ENCODE measurements at regions not wholly inside any gene's neighbourhood (a gene's known extent, or its start where the extent isn't known, plus 50 kb on each side); places are given as distances from the start of the nearest gene placed in this dataset.

DNA sequence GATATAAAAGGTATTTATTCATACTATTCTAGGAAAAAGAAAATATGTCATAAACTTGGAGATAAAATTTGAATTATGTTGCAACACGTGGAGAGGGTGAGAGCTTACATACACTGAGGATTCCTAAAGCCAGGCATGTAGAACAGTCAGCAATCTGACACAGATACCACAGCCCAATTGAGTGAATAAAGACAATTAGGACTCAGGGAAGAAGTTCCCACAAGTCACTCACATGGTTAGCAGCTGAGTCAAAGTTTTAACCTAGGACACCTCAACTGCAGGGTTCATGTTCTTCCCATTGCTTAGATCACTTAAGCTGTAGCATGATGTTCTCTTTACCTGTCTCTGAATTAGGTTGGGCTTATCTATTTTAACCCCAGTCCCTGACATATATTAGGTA, 189.5 kb downstream of the CMPK2 start:
- CTCF ChIA-PET = no interaction called here
- no peaks in the 10 kb centered on the region for H3K4me1 Mint-ChIP-seq (ENCODE audit: low read depth)
- POLR2A ChIA-PET = no interaction called here
- H3K27me3 Mint-ChIP-seq (ENCODE audit: low read depth) = peaks cover 1% of the 10 kb centered on the region
- ATAC-seq (no peak), DNase-seq (no peak)
- H3K9me3 Mint-ChIP-seq (ENCODE audit: insufficient read depth) = no peaks in the 10 kb centered on the region
- H3K27ac Mint-ChIP-seq = no peak overlapping the region
- H3K4me3 Mint-ChIP-seq = no peak overlapping the region
- no peaks in the 10 kb centered on the region for H3K36me3 Mint-ChIP-seq (ENCODE audit: low read depth)

DNA sequence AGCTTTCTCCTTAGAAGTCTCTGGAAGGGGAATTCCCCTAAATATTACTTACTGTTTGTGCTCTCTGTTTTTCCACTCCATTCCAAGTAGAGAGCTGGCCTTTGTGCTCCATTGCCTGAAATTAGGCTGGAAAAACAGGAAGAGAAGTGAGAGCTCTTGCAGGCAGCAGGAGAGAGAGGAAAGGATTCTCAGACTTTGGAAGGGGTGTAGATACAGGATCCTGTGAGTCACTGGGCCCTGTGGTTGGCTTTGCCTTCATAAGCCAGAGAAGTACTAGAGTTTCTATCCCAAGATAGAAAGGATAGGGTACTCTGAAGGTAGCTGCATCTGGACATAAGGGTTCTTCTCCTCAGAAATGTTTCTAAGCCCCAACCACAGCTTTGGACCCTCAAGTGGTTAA, 188.9 kb downstream of the CMPK2 start:
- Mint-ChIP-seq H3K4me1 (ENCODE audit: low read depth) (no peaks in the 10 kb centered on the region), H3K9me3 (ENCODE audit: insufficient read depth) (no peaks in the 10 kb centered on the region), H3K27ac (no peak overlapping the region), H3K36me3 (ENCODE audit: low read depth) (no peaks in the 10 kb centered on the region), H3K4me3 (no peak overlapping the region), H3K27me3 (ENCODE audit: low read depth) (peaks cover 1% of the 10 kb centered on the region)
- ChIA-PET POLR2A (no interaction called here), CTCF (no interaction called here)
- no peak for DNase-seq
- no peak for ATAC-seq

DNA sequence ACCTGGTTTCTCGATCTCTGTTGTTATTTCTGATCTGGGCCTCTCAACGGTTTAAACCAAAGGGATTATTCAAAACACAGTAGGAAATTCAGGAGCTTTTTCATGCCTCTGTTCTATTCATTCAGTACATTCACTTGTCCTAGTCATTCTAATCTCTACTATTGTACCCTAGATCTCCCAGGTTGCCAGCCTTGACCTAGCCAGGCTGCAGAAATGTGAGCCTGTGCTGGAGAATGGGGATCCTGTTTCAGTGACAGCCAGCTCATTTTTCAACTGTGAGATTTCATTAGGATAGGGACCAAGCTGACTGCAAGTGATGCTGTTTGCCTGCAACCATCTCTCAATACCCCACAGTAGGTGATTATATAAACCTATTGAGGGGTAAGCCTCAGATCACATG, 186.2 kb downstream of the CMPK2 start:
- ATAC-seq (no peak), DNase-seq (no peak)
- Mint-ChIP-seq H3K4me3 (no peak overlapping the region), H3K9me3 (ENCODE audit: insufficient read depth) (no peaks in the 10 kb centered on the region), H3K27me3 (ENCODE audit: low read depth) (peaks cover 1% of the 10 kb centered on the region), H3K27ac (no peak overlapping the region), H3K36me3 (ENCODE audit: low read depth) (no peaks in the 10 kb centered on the region), H3K4me1 (ENCODE audit: low read depth) (no peaks in the 10 kb centered on the region)
- CTCF ChIA-PET = no interaction called here
- POLR2A ChIA-PET = no interaction called here

DNA sequence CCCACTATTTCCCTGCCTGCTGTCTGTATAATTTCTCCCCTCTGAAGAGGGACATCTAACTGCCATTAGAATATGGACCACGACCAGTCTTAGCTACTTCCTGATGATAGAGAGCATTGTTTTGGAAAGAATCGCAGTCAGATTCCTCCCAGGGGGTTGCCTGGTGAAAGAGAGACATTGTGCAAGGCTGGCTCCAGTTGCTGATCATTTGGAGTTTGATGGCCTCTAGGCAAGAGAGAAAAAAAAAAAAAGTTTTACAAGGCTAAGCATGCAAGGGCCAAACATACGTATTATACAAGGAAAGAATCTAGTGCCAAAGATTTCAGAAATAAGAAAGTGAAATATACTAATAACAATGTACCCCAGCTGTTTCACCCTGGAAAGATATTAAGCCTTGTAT, 182.2 kb downstream of the CMPK2 start:
- DNase-seq (no peak), ATAC-seq (no peak)
- Mint-ChIP-seq H3K27ac (no peak overlapping the region), H3K4me3 (no peak overlapping the region), H3K9me3 (ENCODE audit: insufficient read depth) (no peaks in the 10 kb centered on the region), H3K36me3 (ENCODE audit: low read depth) (no peaks in the 10 kb centered on the region), H3K27me3 (ENCODE audit: low read depth) (peaks cover 1% of the 10 kb centered on the region), H3K4me1 (ENCODE audit: low read depth) (no peaks in the 10 kb centered on the region)
- ChIA-PET POLR2A (no interaction called here), CTCF (no interaction called here)

DNA sequence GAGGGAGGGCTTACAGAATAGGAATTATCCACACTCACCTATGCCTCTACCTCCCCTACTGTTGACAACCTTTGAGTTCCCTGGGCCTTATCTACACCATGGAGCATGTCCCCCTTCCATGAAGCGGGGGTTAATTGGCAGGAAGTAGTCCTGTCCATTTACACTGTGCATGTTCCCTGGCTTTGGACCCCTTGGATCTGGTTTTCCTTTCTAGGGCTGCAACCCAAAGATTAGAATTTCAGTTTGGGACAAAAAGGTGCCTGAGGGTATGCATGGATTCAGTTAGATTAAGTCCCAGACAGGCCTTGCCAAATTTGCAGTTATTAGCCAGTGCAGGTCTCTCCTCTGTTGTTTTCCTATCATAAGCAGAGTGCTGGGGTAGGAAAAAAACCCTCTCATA, 180.3 kb downstream of the CMPK2 start:
- no peaks in the 10 kb centered on the region for H3K9me3 Mint-ChIP-seq (ENCODE audit: insufficient read depth)
- no peak for DNase-seq
- ChIA-PET CTCF (no interaction called here), POLR2A (no interaction called here)
- H3K4me1 Mint-ChIP-seq (ENCODE audit: low read depth) = no peaks in the 10 kb centered on the region
- H3K36me3 Mint-ChIP-seq (ENCODE audit: low read depth) = no peaks in the 10 kb centered on the region
- no peak overlapping the region for H3K4me3 Mint-ChIP-seq
- no peak for ATAC-seq
- H3K27ac Mint-ChIP-seq = no peak overlapping the region
- H3K27me3 Mint-ChIP-seq (ENCODE audit: low read depth) = peaks cover 1% of the 10 kb centered on the region

DNA sequence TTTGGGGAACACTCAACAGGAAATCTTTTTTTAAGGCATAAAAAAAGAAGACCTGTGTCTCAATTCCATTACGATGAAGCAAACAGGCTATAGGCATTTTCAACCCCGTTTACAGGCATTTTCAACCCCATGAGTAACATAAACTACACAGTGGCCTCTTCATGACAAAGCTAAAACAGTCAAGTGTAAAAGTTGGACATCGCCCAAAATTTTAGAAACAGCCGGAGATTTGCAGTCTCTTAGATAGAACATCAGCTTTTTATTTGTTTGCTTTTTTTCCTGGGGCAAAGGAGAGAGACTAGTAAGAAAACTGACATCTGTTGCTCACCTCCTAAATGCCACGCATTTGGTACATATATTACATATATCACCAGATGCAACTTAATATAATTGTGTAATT, 173.7 kb downstream of the CMPK2 start:
- Mint-ChIP-seq H3K4me1 (ENCODE audit: low read depth) (no peaks in the 10 kb centered on the region), H3K27me3 (ENCODE audit: low read depth) (no peaks in the 10 kb centered on the region), H3K9me3 (ENCODE audit: insufficient read depth) (no peaks in the 10 kb centered on the region), H3K27ac (no peak overlapping the region), H3K36me3 (ENCODE audit: low read depth) (no peaks in the 10 kb centered on the region), H3K4me3 (no peak overlapping the region)
- ATAC-seq (no peak), DNase-seq (no peak)
- POLR2A ChIA-PET = no interaction called here
- CTCF ChIA-PET = no interaction called here

DNA sequence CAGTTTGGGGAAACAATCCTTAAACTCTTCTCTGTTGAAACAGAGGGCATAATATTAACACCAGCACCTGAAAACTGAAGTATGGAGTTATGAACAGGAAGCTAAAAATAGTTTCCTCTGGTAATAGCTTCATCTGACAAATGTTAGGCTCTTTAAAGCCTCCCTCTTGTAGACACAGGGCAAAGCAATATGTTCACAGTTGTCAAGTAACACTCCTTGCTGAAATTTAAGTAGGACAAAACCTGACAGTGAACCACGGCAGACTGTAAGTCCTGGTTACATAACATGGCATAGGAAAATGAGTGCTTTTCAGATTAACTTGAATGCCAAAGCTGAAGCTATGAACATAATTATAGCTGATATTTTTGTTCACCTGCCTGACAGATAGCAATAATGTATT, 172.9 kb downstream of the CMPK2 start:
- no peaks in the 10 kb centered on the region for H3K4me1 Mint-ChIP-seq (ENCODE audit: low read depth)
- DNase-seq (no peak), ATAC-seq (no peak)
- no peak overlapping the region for H3K4me3 Mint-ChIP-seq
- CTCF ChIA-PET = no interaction called here
- no peaks in the 10 kb centered on the region for H3K27me3 Mint-ChIP-seq (ENCODE audit: low read depth)
- no peaks in the 10 kb centered on the region for H3K9me3 Mint-ChIP-seq (ENCODE audit: insufficient read depth)
- POLR2A ChIA-PET = no interaction called here
- no peak overlapping the region for H3K27ac Mint-ChIP-seq
- H3K36me3 Mint-ChIP-seq (ENCODE audit: low read depth) = no peaks in the 10 kb centered on the region

DNA sequence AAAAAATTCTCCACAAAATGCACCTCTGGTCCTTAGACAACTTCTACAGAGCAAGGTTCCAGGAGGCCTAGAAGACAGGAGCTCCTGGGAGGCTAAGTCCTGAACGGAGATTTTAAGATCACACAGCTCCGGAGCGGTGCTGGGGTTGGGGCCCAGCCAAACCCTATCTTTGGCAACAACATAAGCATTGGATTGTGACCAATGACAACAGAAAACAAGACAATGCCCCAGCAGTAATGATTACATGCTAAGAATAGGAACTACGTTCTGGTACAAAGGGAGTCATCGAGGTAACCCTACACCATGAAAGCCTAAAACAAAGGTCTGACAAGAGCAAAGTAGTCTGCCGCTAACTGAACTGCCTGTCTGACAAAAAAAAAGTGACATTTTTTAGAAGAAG, 171.2 kb downstream of the CMPK2 start:
- POLR2A ChIA-PET = no interaction called here
- Mint-ChIP-seq H3K4me1 (ENCODE audit: low read depth) (no peaks in the 10 kb centered on the region), H3K9me3 (ENCODE audit: insufficient read depth) (no peaks in the 10 kb centered on the region), H3K27ac (no peak overlapping the region), H3K4me3 (no peak overlapping the region), H3K36me3 (ENCODE audit: low read depth) (no peaks in the 10 kb centered on the region), H3K27me3 (ENCODE audit: low read depth) (no peaks in the 10 kb centered on the region)
- CTCF ChIA-PET = no interaction called here
- ATAC-seq (no peak), DNase-seq (no peak)

DNA sequence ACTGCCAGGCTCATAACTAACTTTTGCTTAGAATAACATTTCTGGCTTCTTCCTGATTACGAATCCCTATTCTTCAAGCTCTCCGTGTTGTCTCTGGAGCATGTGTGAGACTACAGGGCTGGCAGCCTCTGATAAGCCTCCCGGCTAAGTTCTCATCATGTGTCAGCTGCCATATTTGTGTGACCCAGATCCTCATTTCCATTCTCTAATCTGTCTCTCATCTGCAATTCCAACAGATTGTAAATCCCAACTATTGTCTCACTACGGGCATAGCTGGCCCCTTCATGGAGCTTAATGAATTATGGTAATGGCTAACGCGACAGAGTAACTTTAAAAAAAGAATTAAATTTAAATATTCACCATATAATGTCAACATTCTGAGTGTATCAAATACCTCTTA, 165.4 kb downstream of the CMPK2 start:
- CTCF ChIA-PET = no interaction called here

DNA sequence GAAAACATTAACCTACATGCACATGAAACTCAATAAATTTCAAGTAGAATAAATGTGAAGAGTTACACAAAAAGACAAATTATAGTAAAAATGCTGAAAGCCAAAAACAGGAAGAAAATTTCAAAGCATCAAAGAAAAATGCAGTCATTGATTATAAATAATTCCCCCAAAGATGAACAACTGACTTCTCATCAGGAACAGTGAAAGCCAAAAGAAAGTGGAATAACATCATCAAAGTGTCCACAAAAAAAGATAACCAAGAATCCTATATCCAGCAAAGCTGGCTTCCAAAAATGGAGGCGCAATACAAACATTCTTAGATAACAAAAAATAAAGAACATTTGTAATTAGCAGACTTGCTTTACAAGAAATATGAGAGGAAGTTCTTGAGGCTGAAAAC, 161.6 kb downstream of the CMPK2 start:
- H3K36me3 Mint-ChIP-seq (ENCODE audit: low read depth) = no peaks in the 10 kb centered on the region
- POLR2A ChIA-PET = no interaction called here
- DNase-seq (no peak), ATAC-seq (no peak)
- H3K27ac Mint-ChIP-seq = no peak overlapping the region
- no peak overlapping the region for H3K4me3 Mint-ChIP-seq
- CTCF ChIA-PET = no interaction called here
- H3K27me3 Mint-ChIP-seq (ENCODE audit: low read depth) = peaks cover 3% of the 10 kb centered on the region
- no peaks in the 10 kb centered on the region for H3K4me1 Mint-ChIP-seq (ENCODE audit: low read depth)
- H3K9me3 Mint-ChIP-seq (ENCODE audit: insufficient read depth) = peaks cover 8% of the 10 kb centered on the region

More for the DNA sequence above, 165.4 kb downstream of the CMPK2 start:
- Mint-ChIP-seq H3K27me3 (ENCODE audit: low read depth) (no peaks in the 10 kb centered on the region), H3K36me3 (ENCODE audit: low read depth) (no peaks in the 10 kb centered on the region), H3K4me3 (no peak overlapping the region), H3K4me1 (ENCODE audit: low read depth) (no peaks in the 10 kb centered on the region), H3K9me3 (ENCODE audit: insufficient read depth) (peaks cover 8% of the 10 kb centered on the region), H3K27ac (no peak overlapping the region)
- no peak for DNase-seq
- POLR2A ChIA-PET = no interaction called here
- ATAC-seq = no peak

DNA sequence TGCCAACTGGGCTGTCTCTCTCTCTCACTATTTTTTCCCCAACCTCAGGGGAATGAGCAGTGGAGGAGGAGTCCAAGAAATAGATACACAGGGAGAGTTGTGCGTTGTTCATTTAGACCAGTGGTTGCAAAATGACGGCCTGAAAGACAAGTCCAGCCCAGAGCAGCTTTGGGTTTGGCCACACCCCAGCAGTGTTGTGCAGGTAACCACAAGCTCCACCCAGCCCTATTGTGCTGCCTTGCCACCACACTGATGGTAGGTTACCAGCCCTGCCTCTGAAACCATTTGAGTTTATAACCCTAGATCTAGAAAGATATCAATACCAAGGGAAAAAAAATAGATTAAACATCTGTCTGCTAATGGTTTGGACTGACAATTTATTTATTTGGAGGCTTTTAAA, 144.3 kb downstream of the CMPK2 start:
- Mint-ChIP-seq H3K9me3 (ENCODE audit: insufficient read depth) (no peaks in the 10 kb centered on the region), H3K27me3 (ENCODE audit: low read depth) (no peaks in the 10 kb centered on the region), H3K27ac (no peak overlapping the region), H3K4me1 (ENCODE audit: low read depth) (no peaks in the 10 kb centered on the region), H3K4me3 (no peak overlapping the region), H3K36me3 (ENCODE audit: low read depth) (no peaks in the 10 kb centered on the region)
- ChIA-PET POLR2A (no interaction called here), CTCF (no interaction called here)
- ATAC-seq = no peak
- DNase-seq = no peak

DNA sequence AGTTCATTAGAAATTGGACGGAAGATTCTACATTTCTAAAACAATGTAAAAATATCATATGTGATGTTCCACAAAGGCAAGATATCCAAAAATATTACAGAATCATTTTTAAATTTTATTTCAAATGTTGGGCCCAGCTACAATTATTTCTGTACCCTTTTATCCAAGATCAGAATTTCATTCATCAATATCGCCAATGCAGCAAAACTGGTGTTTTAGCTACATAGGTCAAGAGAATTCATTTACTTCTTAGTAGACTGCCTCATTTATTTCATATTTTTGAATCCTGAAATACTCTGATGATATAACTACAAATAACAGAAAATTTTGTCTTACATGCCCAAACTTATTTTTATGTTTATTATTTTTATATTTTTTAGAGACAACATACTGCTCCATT, 143.1 kb downstream of the CMPK2 start:
- DNase-seq (no peak), ATAC-seq (no peak)
- ChIA-PET POLR2A (no interaction called here), CTCF (no interaction called here)
- no peaks in the 10 kb centered on the region for H3K9me3 Mint-ChIP-seq (ENCODE audit: insufficient read depth)
- H3K27me3 Mint-ChIP-seq (ENCODE audit: low read depth) = no peaks in the 10 kb centered on the region
- no peak overlapping the region for H3K4me3 Mint-ChIP-seq
- no peaks in the 10 kb centered on the region for H3K4me1 Mint-ChIP-seq (ENCODE audit: low read depth)
- H3K27ac Mint-ChIP-seq = no peak overlapping the region
- H3K36me3 Mint-ChIP-seq (ENCODE audit: low read depth) = no peaks in the 10 kb centered on the region

DNA sequence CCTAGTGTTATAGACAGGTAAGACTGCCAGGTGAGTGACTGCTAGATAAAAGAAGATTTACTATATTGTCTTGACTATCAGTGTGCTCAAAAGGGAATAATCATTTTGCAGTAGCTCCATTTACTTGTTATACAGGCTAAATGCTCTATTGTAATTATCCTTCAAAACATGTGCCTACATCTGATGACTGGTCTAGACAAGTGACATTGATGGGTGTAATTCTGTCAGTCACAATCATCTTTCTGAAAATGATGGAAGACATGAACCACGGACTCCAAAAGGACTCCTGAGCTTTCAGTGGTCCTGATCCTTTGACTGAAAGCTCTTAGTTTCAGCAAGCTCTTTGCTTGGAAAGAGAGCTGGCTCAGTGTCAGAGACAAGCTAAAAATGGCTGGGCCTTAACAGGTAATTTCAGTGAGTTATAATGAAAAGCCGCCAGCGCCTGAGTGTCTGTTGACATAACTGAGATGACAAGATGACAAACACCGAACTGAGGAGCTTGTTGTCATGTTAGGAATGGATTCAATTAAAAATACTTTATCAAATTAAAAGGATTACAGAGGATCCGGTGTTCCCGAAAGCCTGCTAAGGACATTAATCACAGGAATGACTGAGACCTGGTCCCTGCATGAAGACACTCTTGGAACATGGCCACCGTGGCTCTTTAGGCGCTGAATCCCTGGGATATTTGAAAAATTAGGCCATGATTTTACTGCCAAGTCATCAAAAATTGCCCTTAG, 141.7 kb downstream of the CMPK2 start:
- no peak for ATAC-seq
- no peak overlapping the region for H3K4me3 Mint-ChIP-seq
- H3K27ac Mint-ChIP-seq = no peak overlapping the region
- no peaks in the 10 kb centered on the region for H3K36me3 Mint-ChIP-seq (ENCODE audit: low read depth)
- no peaks in the 10 kb centered on the region for H3K4me1 Mint-ChIP-seq (ENCODE audit: low read depth)
- H3K27me3 Mint-ChIP-seq (ENCODE audit: low read depth) = no peaks in the 10 kb centered on the region
- CTCF ChIA-PET = no interaction called here
- POLR2A ChIA-PET = no interaction called here
- DNase-seq = no peak
- no peaks in the 10 kb centered on the region for H3K9me3 Mint-ChIP-seq (ENCODE audit: insufficient read depth)

Data from activated CD8-positive, alpha-beta T cell treated with anti-CD3 and anti-CD28 coated beads, Interleukin-2, amount 10 ng/mL, durations not matched to agents 7 days and 5 days (primary cell).